GM23338 (cell line): ENCODE measurements at regions not wholly inside any gene's neighbourhood (a gene's known extent, or its start where the extent isn't known, plus 50 kb on each side); places are given as distances from the start of the nearest gene placed in this dataset.

ENCODE experiments used
- ATAC-seq: fragments of 200-7000 bp; cut with Tn5 transposase; 3 replicates; pipeline ENCODE4 v1.9.1; 2020
- DNase-seq: peaks from one replicate; pipeline ENCODE4 v3.0.0-alpha.2; 2015; ENCODE audit warnings: low spot score
- H2AFZ ChIP-seq: fragments of 200-600 bp; sonication (generic); 2 replicates; pipeline ENCODE4 v1.8.0; 2016; ENCODE audit warnings: antibody characterized with exemption, mild to moderate bottlenecking, moderate library complexity
- H3F3A ChIP-seq: fragments of 200-600 bp; sonication (generic); replicated peaks from 2 replicates; pipeline ENCODE4 v1.8.0; 2017; ENCODE audit warnings: antibody characterized with exemption, mixed run types, low read depth
- H3K27ac ChIP-seq: fragments of 200-600 bp; sonication (generic); 2 replicates; pipeline ENCODE4 v1.6.1; 2016; ENCODE audit warnings: low read depth
- H3K27me3 ChIP-seq: fragments of 200-600 bp; sonication (generic); 2 replicates; pipeline ENCODE4 v1.8.0; 2016; ENCODE audit warnings: mild to moderate bottlenecking, mixed run types, moderate library complexity; ENCODE audit not compliant: insufficient read depth
- H3K36me3 ChIP-seq: fragments of 200-600 bp; sonication (generic); 2 replicates; pipeline ENCODE4 v1.8.0; 2016; ENCODE audit warnings: mild to moderate bottlenecking; ENCODE audit not compliant: insufficient read depth
- H3K4me1 ChIP-seq: fragments of 200-600 bp; sonication (generic); 2 replicates; pipeline ENCODE4 v1.8.0; 2016; ENCODE audit warnings: mild to moderate bottlenecking, moderate library complexity; ENCODE audit not compliant: insufficient read depth
- H3K4me2 ChIP-seq: fragments of 200-600 bp; sonication (generic); 2 replicates; pipeline ENCODE4 v1.7.1; 2017; ENCODE audit warnings: mixed run types
- H3K4me3 ChIP-seq: fragments of 200-600 bp; sonication (generic); 2 replicates; pipeline ENCODE4 v1.6.1; 2016; ENCODE audit warnings: mixed run types
- H3K79me2 ChIP-seq: fragments of 200-600 bp; sonication (generic); replicated peaks from 2 replicates; pipeline ENCODE4 v1.8.0; 2017; ENCODE audit warnings: mild to moderate bottlenecking; ENCODE audit not compliant: insufficient read depth
- H3K9me2 ChIP-seq: fragments of 200-600 bp; sonication (generic); 2 replicates; pipeline ENCODE4 v1.8.0; 2017; ENCODE audit not compliant: insufficient read depth
- H4K20me1 ChIP-seq: fragments of 200-600 bp; sonication (generic); replicated peaks from 2 replicates; pipeline ENCODE4 v1.8.0; 2017; ENCODE audit warnings: mild to moderate bottlenecking; ENCODE audit not compliant: insufficient read depth
- H3K27ac Mint-ChIP-seq: 2 replicates; pipeline ENCODE4 v1.8.0; 2020; ENCODE audit warnings: inconsistent platforms, mild to moderate bottlenecking, moderate library complexity, mixed read lengths
- H3K27me3 Mint-ChIP-seq: 3 replicates; pipeline ENCODE4 v1.8.0; 2022; ENCODE audit warnings: low read depth, mild to moderate bottlenecking, moderate library complexity, mixed read lengths, inconsistent platforms; ENCODE audit not compliant: insufficient read depth, poor library complexity
- H3K36me3 Mint-ChIP-seq: 3 replicates; pipeline ENCODE4 v1.8.0; 2021; ENCODE audit warnings: low read depth, mild to moderate bottlenecking, inconsistent platforms, moderate library complexity, mixed read lengths
- H3K4me1 Mint-ChIP-seq: 3 replicates; pipeline ENCODE4 v1.8.0; 2020; ENCODE audit warnings: mild to moderate bottlenecking, inconsistent platforms, mixed read lengths
- H3K4me3 Mint-ChIP-seq: 3 replicates; pipeline ENCODE4 v1.8.0; 2021; ENCODE audit warnings: moderate library complexity, mild to moderate bottlenecking, inconsistent platforms, mixed read lengths
- H3K9me3 Mint-ChIP-seq: 3 replicates; pipeline ENCODE4 v1.8.0; 2020; ENCODE audit warnings: moderate library complexity, mild to moderate bottlenecking, inconsistent platforms, mixed read lengths
- CTCF ChIP-seq, 2 experiments: fragments of 200-600 bp in 1 of 2; sonication (generic) in 1 of 2; conservative IDR thresholded peaks; 2 replicates each; pipeline versions ENCODE4 v1.5.1 to v1.6.1; 2016 to 2017; ENCODE audit warnings: antibody characterized with exemption in 2 of 2, low read depth in 2 of 2, mild to moderate bottlenecking in 2 of 2, moderate library complexity in 1 of 2
- ETS1 ChIP-seq: IDR thresholded peaks from 2 replicates; pipeline ENCODE4 v1.6.1; 2016; ENCODE audit warnings: antibody characterized with exemption
- EZH2phosphoT487 ChIP-seq: fragments of 200-600 bp; sonication (generic); IDR thresholded peaks from one replicate; pipeline ENCODE4 v1.8.1; 2018; ENCODE audit warnings: antibody characterized with exemption; ENCODE audit not compliant: unreplicated experiment
- JUNB ChIP-seq: IDR thresholded peaks from one replicate; pipeline ENCODE4 v1.6.1; 2016; ENCODE audit warnings: antibody characterized with exemption; ENCODE audit not compliant: unreplicated experiment
- POLR2AphosphoS5 ChIP-seq: IDR thresholded peaks from 2 replicates; pipeline ENCODE4 v1.6.1; 2016; ENCODE audit warnings: antibody characterized with exemption, low read depth
- REST ChIP-seq: IDR thresholded peaks from one replicate; pipeline ENCODE4 v1.6.1; 2018; ENCODE audit warnings: antibody characterized with exemption; ENCODE audit not compliant: unreplicated experiment
- ZNF114 ChIP-seq: fragments of 250-450 bp; sonication (Bioruptor Pico); IDR thresholded peaks from 2 replicates; pipeline ENCODE4 v1.5.0; 2020; ENCODE audit warnings: mild to moderate bottlenecking, moderate library complexity
- ZNF462 ChIP-seq: fragments of 250-450 bp; sonication (Bioruptor Pico); IDR thresholded peaks from 2 replicates; pipeline ENCODE4 v1.5.0; 2020; ENCODE audit warnings: mild to moderate bottlenecking, moderate library complexity

GRCh38 chr12:45670346-45671065 is 59.0 kb upstream of the ARID2 start (continued):
- TF ChIP-seq REST = no peak
- no peak for TF ChIP-seq CTCF (conservative IDR thresholded peaks at IDR 0.05; ENCODE audit: low read depth in 2 of 2)
- no peak for TF ChIP-seq EZH2phosphoT487

- Histone ChIP-seq H4K20me1 (no peaks in the 10 kb centered on the region), H3K36me3 (no peaks in the 10 kb centered on the region), H3K4me3 (no peak overlapping the region), H2AFZ (no peak overlapping the region), H3K9me2 (no peaks in the 10 kb centered on the region), H3K4me2 (no peak overlapping the region), H3F3A (no peaks in the 10 kb centered on the region), H3K27me3 (no peaks in the 10 kb centered on the region), H3K79me2 (no peaks in the 10 kb centered on the region), H3K27ac (no peak overlapping the region), H3K4me1 (no peaks in the 10 kb centered on the region)
- Mint-ChIP-seq H3K36me3 (no peaks in the 10 kb centered on the region), H3K4me1 (peaks cover 6% of the 10 kb centered on the region; the same call in 2 of the 3 replicates), H3K27me3 (peaks cover under 1% of the 10 kb centered on the region), H3K4me3 (no peak overlapping the region), H3K27ac (no peak overlapping the region), H3K9me3 (no peaks in the 10 kb centered on the region)
- no peak for ATAC-seq
- DNase-seq = no peak
- TF ChIP-seq JUNB = no peak
- no peak for TF ChIP-seq ZNF462 (CRISPR knock-in tag)
- TF ChIP-seq ZNF114 (CRISPR knock-in tag) = no peak
- no peak for TF ChIP-seq POLR2AphosphoS5
- TF ChIP-seq ETS1 = no peak
Observed at GRCh38 chr12:45671254-45671653, 58.3 kb upstream of the ARID2 start.
